IMR-90 (cell line): ENCODE measurements at regions not wholly inside any gene's neighbourhood (a gene's known extent, or its start where the extent isn't known, plus 50 kb on each side); places are given as distances from the start of the nearest gene placed in this dataset.

Source experiments
- ATAC-seq: fragments of 200-7000 bp; cut with Tn5 transposase; 2 replicates; pipeline ENCODE4 v1.9.1; 2020; ENCODE audit warnings: low read depth, mild to moderate bottlenecking, moderate library complexity
- BruUV-seq: library from RNA; stranded (reverse); fragments of 400-500 nt; replicated peaks from 2 replicates; lab custom pipeline; 2021; lab: Mats Ljungman, UMichigan
- CTCF ChIA-PET: fragments of 300-600 bp; formaldehyde crosslinking; extraction: SDS; loops from one replicate; lab custom pipeline; 2021; ENCODE audit warnings: antibody characterized with exemption; lab: Yijun Ruan, JAX
- POLR2A ChIA-PET: fragments of 300-600 bp; sonication (Branson Sonifier 250); formaldehyde crosslinking; loops from one replicate; lab custom pipeline; 2022; ENCODE audit warnings: antibody characterized with exemption; ENCODE audit not compliant: unreplicated experiment; lab: Charles Lee
- DNase-seq: peaks from one replicate; pipeline ENCODE4 v3.0.0; 2013
- H2AFZ ChIP-seq: replicated peaks from 2 replicates; pipeline ENCODE3; 2013; ENCODE audit warnings: low read length, mild to moderate bottlenecking; ENCODE audit not compliant: poor library complexity
- H2AK5ac ChIP-seq: 2 replicates; pipeline ENCODE4 v1.6.1; 2013; ENCODE audit warnings: low read depth, low read length, inconsistent platforms
- H2AK9ac ChIP-seq: replicated peaks from 2 replicates; pipeline ENCODE3; 2013; ENCODE audit warnings: mild to moderate bottlenecking, low read depth, low read length, moderate library complexity; ENCODE audit not compliant: poor library complexity
- H2BK120ac ChIP-seq: 2 replicates; pipeline ENCODE4 v1.6.1; 2013; ENCODE audit warnings: low read depth, low read length, inconsistent platforms
- H2BK15ac ChIP-seq: 3 replicates; pipeline ENCODE4 v1.6.1; 2013; ENCODE audit warnings: low read depth, low read length, inconsistent platforms
- H2BK20ac ChIP-seq: 2 replicates; pipeline ENCODE4 v1.6.1; 2013; ENCODE audit warnings: low read depth, mild to moderate bottlenecking, inconsistent platforms, low read length, moderate library complexity
- H2BK5ac ChIP-seq: 2 replicates; pipeline ENCODE4 v1.6.1; 2013; ENCODE audit warnings: mild to moderate bottlenecking, low read depth, low read length, inconsistent platforms; ENCODE audit not compliant: poor library complexity, severe bottlenecking
- H3K14ac ChIP-seq: replicated peaks from 2 replicates; pipeline ENCODE4 v1.6.1; 2013; ENCODE audit warnings: low read depth, low read length, inconsistent platforms
- H3K18ac ChIP-seq: 2 replicates; pipeline ENCODE4 v1.6.1; 2013; ENCODE audit warnings: low read depth, low read length, control low read depth
- H3K23ac ChIP-seq: 2 replicates; pipeline ENCODE4 v1.6.1; 2013; ENCODE audit warnings: low read depth, low read length, inconsistent platforms
- H3K27ac ChIP-seq: 2 replicates; pipeline ENCODE4 v1.5.1; 2013; ENCODE audit warnings: mild to moderate bottlenecking, control low read depth, low read length; ENCODE audit not compliant: insufficient read depth
- H3K27me3 ChIP-seq: 2 replicates; pipeline ENCODE4 v1.6.1; 2013; ENCODE audit warnings: low read length; ENCODE audit not compliant: control insufficient read depth, insufficient read depth
- H3K36me3 ChIP-seq: 2 replicates; pipeline ENCODE4 v1.6.1; 2013; ENCODE audit warnings: low read length, mixed read lengths; ENCODE audit not compliant: control insufficient read depth, insufficient read depth
- H3K4ac ChIP-seq: 2 replicates; pipeline ENCODE4 v1.6.1; 2013; ENCODE audit warnings: low read depth, low read length, inconsistent platforms
- H3K4me1 ChIP-seq: 2 replicates; pipeline ENCODE4 v1.6.1; 2013; ENCODE audit warnings: low read length, mixed read lengths; ENCODE audit not compliant: control insufficient read depth, insufficient read depth
- H3K4me2 ChIP-seq: 2 replicates; pipeline ENCODE4 v1.6.1; 2013; ENCODE audit warnings: low read depth, mild to moderate bottlenecking, control low read depth, low read length, moderate library complexity
- H3K4me3 ChIP-seq: 2 replicates; pipeline ENCODE4 v1.5.1; 2013; ENCODE audit warnings: low read depth, mild to moderate bottlenecking, control low read depth, low read length, moderate library complexity; ENCODE audit not compliant: insufficient read depth
- H3K56ac ChIP-seq: 2 replicates; pipeline ENCODE4 v1.6.1; 2013; ENCODE audit warnings: low read length, inconsistent platforms; ENCODE audit not compliant: insufficient read depth; ENCODE audit errors: extremely low read depth
- H3K79me1 ChIP-seq, 2 experiments: 2 replicates each; pipeline ENCODE4 v1.6.1; 2013; ENCODE audit warnings: low read length in 2 of 2, inconsistent platforms in 1 of 2, low read depth in 1 of 2
- H3K9ac ChIP-seq: 2 replicates; pipeline ENCODE4 v1.6.1; 2013; ENCODE audit warnings: low read depth, low read length, control low read depth
- H3K9me1 ChIP-seq: 2 replicates; pipeline ENCODE4 v1.6.1; 2013; ENCODE audit warnings: low read length, inconsistent platforms; ENCODE audit not compliant: insufficient read depth
- H3K9me3 ChIP-seq: 2 replicates; pipeline ENCODE4 v1.6.1; 2013; ENCODE audit warnings: low read length; ENCODE audit not compliant: control insufficient read depth, insufficient read depth
- H4K20me1 ChIP-seq: 2 replicates; pipeline ENCODE4 v1.6.1; 2013; ENCODE audit warnings: low read length, inconsistent platforms; ENCODE audit not compliant: insufficient read depth
- H4K5ac ChIP-seq: 2 replicates; pipeline ENCODE4 v1.6.1; 2013; ENCODE audit warnings: mild to moderate bottlenecking, low read depth, low read length, control low read depth
- H4K8ac ChIP-seq, 2 experiments: 2 replicates each; pipeline ENCODE4 v1.6.1; 2013; ENCODE audit warnings: low read depth in 2 of 2, low read length in 2 of 2, control low read depth in 1 of 2, inconsistent platforms in 1 of 2
- H4K91ac ChIP-seq: 2 replicates; pipeline ENCODE4 v1.6.1; 2013; ENCODE audit warnings: low read depth, low read length, inconsistent platforms; ENCODE audit not compliant: insufficient read depth
- BHLHE40 ChIP-seq: fragments of 150-350 bp; IDR thresholded peaks from 2 replicates; pipeline ENCODE4 v1.6.1; 2016; ENCODE audit warnings: mild to moderate bottlenecking, low read depth, low read length
- CEBPB ChIP-seq: IDR thresholded peaks from 2 replicates; pipeline ENCODE4 v1.6.1; 2012; ENCODE audit warnings: low read depth, low read length, improper control_type of control experiment
- CHD1 ChIP-seq: IDR thresholded peaks from 2 replicates; pipeline ENCODE4 v1.6.1; 2012; ENCODE audit warnings: low read depth, low read length, improper control_type of control experiment
- CTCF ChIP-seq: conservative IDR thresholded peaks from 2 replicates; pipeline ENCODE4 v1.5.1; 2012; ENCODE audit warnings: mild to moderate bottlenecking, low read depth, low read length, improper control_type of control experiment
- ELK1 ChIP-seq: fragments of 150-350 bp; IDR thresholded peaks from 2 replicates; pipeline ENCODE4 v1.6.1; 2016; ENCODE audit warnings: low read depth, mild to moderate bottlenecking, low read length, moderate library complexity, borderline replicate concordance
- FOS ChIP-seq: fragments of 150-350 bp; IDR thresholded peaks from 2 replicates; pipeline ENCODE4 v1.6.1; 2016; ENCODE audit warnings: low read depth, low read length
- MAFK ChIP-seq: IDR thresholded peaks from 2 replicates; pipeline ENCODE4 v1.6.1; 2012; ENCODE audit warnings: low read depth, low read length, improper control_type of control experiment
- MAZ ChIP-seq: IDR thresholded peaks from 2 replicates; pipeline ENCODE4 v1.6.1; 2012; ENCODE audit warnings: low read depth, mild to moderate bottlenecking, low read length, improper control_type of control experiment, moderate library complexity, borderline replicate concordance
- MXI1 ChIP-seq: IDR thresholded peaks from 2 replicates; pipeline ENCODE4 v1.6.1; 2012; ENCODE audit warnings: low read depth, mild to moderate bottlenecking, low read length, moderate library complexity, borderline replicate concordance
- NFE2L2 ChIP-seq: fragments of 150-350 bp; IDR thresholded peaks from 2 replicates; pipeline ENCODE4 v1.6.1; 2016; ENCODE audit warnings: low read depth, mild to moderate bottlenecking, low read length
- POLR2A ChIP-seq: IDR thresholded peaks from 2 replicates; pipeline ENCODE4 v1.6.1; 2012; ENCODE audit warnings: mild to moderate bottlenecking, low read depth, low read length
- RAD21 ChIP-seq: IDR thresholded peaks from 2 replicates; pipeline ENCODE4 v1.6.1; 2012; ENCODE audit warnings: low read length, improper control_type of control experiment
- RCOR1 ChIP-seq: IDR thresholded peaks from 2 replicates; pipeline ENCODE4 v1.6.1; 2012; ENCODE audit warnings: mild to moderate bottlenecking, low read length, improper control_type of control experiment; ENCODE audit not compliant: insufficient replicate concordance
- RFX5 ChIP-seq: IDR thresholded peaks from 2 replicates; pipeline ENCODE4 v1.8.0; 2012; ENCODE audit warnings: low read depth, mild to moderate bottlenecking, low read length, moderate library complexity
- SMC3 ChIP-seq: fragments of 150-350 bp; IDR thresholded peaks from 2 replicates; pipeline ENCODE4 v1.6.1; 2016; ENCODE audit warnings: low read depth, mild to moderate bottlenecking, antibody characterized with exemption, low read length, moderate library complexity
- USF2 ChIP-seq: fragments of 150-350 bp; IDR thresholded peaks from 2 replicates; pipeline ENCODE4 v1.6.1; 2017; ENCODE audit warnings: mild to moderate bottlenecking, antibody characterized with exemption, low read length, low read depth
- WGBS, 2 experiments: methylation state at CpG; one replicate each; pipeline versions ENCODE4 v1.1.5 to v1.1.7; 2013; ENCODE audit warnings: missing lambda C conversion rate in 2 of 2; ENCODE audit not compliant: insufficient read length in 1 of 2; ENCODE audit errors: extremely low coverage in 2 of 2; 5-methylcytosine and 5-hydroxymethylcytosine counted together
- dilution Hi-C: fragments of 300-500 bp; cut with HindIII; formaldehyde crosslinking; loops from one replicate; pipeline ENCODE4 v1.14.3; 2018; ENCODE audit warnings: low sequenced_read_pairs; ENCODE audit not compliant: unreplicated experiment
- in situ Hi-C: fragments of 300-500 bp; cut with MboI; formaldehyde crosslinking; loops from 3 replicates; pipeline ENCODE4 v1.14.3; 2019; ENCODE audit warnings: low sequenced_read_pairs, inconsistent platforms, mixed read lengths
- intact Hi-C: fragments of 100-400 bp; cut with micrococcal nuclease; formaldehyde crosslinking; loops from 2 replicates; pipeline ENCODE4 v1.10.0; 2022

GRCh38 chr5:124561451-124561850 is 185.0 kb downstream of the ZNF608 start:
- Histone ChIP-seq H3K9ac (no peak overlapping the region), H2AK5ac (no peak overlapping the region), H3K4ac (no peak overlapping the region), H4K5ac (no peak overlapping the region), H3K36me3 (no peaks in the 10 kb centered on the region), H3K56ac (no peak overlapping the region), H2BK5ac (no peak overlapping the region), H2BK15ac (no peak overlapping the region), H3K27ac (no peak overlapping the region), H2BK120ac (no peak overlapping the region), H4K20me1 (no peaks in the 10 kb centered on the region), H3K14ac (no peak overlapping the region), H2AK9ac (no peak overlapping the region), H3K23ac (no peak overlapping the region), H2AFZ (no peak overlapping the region), H3K4me1 (no peaks in the 10 kb centered on the region), H2BK20ac (no peak overlapping the region), H3K9me3 (no peaks in the 10 kb centered on the region), H3K27me3 (no peaks in the 10 kb centered on the region), H4K8ac (no peak overlapping the region), H4K91ac (no peak overlapping the region), H3K9me1 (no peaks in the 10 kb centered on the region), H3K18ac (no peak overlapping the region), H3K4me3 (no peak overlapping the region), H3K79me1 (no peaks in the 10 kb centered on the region), H3K4me2 (no peak overlapping the region)
- POLR2A ChIA-PET, result no interaction called here
- intact Hi-C loops (no loop called here), dilution Hi-C loops (no loop called here), in situ Hi-C loops (no loop called here)
- no TSS peak for BruUV-seq
- TF ChIP-seq CHD1, result no peak
- no peak for TF ChIP-seq RCOR1
- no peak for TF ChIP-seq NFE2L2
- TF ChIP-seq SMC3, result no peak
- no peak for TF ChIP-seq POLR2A
- no peak for TF ChIP-seq MAZ
- no peak for TF ChIP-seq USF2
- TF ChIP-seq RAD21, result no peak
- no peak for TF ChIP-seq MAFK
- no peak for TF ChIP-seq ELK1
- TF ChIP-seq CTCF, result no peak
- no peak for TF ChIP-seq RFX5
- TF ChIP-seq FOS, result no peak
- TF ChIP-seq MXI1, result no peak
- no peak for TF ChIP-seq CEBPB
- TF ChIP-seq BHLHE40, result no peak
- DNase-seq, result peak; percentile 4
- ATAC-seq, result no peak
- CTCF ChIA-PET, result interaction anchor here (1.0 to 1.4 kb wide), 2 partner anchors 9 to 29 kb away, joined by 4 to 8 read pairs; no protein-coding TSS in a partner anchor
- no CpG with 5 or more reads among the region's 2 CpGs for WGBS, 2 experiments
